Liver (tissue), 8 donors: ENCODE measurements at regions not wholly inside any gene's neighbourhood (a gene's known extent, or its start where the extent isn't known, plus 50 kb on each side); places are given as distances from the start of the nearest gene placed in this dataset.

Source experiments
- DNase-seq: peaks from one replicate; pipeline ENCODE4 v3.0.0-alpha.2; 2017; ENCODE audit warnings: low spot score
- H3K27ac ChIP-seq, 2 donors: one replicate each; pipeline ENCODE4 v1.7.0; 2013; ENCODE audit warnings: inconsistent platforms in 2 of 2, low read length in 2 of 2, control low read depth in 1 of 2, low read depth in 1 of 2, mild to moderate bottlenecking in 1 of 2
- H3K27me3 ChIP-seq, 4 donors: one replicate each; pipeline versions ENCODE4 v1.6.1 to v1.7.0; 2013; ENCODE audit warnings: low read length in 3 of 4, inconsistent platforms in 1 of 4, mild to moderate bottlenecking in 1 of 4, moderate library complexity in 1 of 4; ENCODE audit not compliant: control insufficient read depth in 4 of 4, insufficient read depth in 4 of 4
- H3K36me3 ChIP-seq, 4 donors: one replicate each; pipeline versions ENCODE4 v1.6.1 to v1.7.0; 2013; ENCODE audit warnings: low read length in 3 of 4, mild to moderate bottlenecking in 3 of 4, low read depth in 1 of 4, moderate library complexity in 1 of 4; ENCODE audit not compliant: control insufficient read depth in 4 of 4, insufficient read depth in 3 of 4
- H3K4me1 ChIP-seq, 4 donors: one replicate each; pipeline versions ENCODE4 v1.6.1 to v1.7.0; 2013; ENCODE audit warnings: low read length in 3 of 4, mild to moderate bottlenecking in 3 of 4, moderate library complexity in 1 of 4; ENCODE audit not compliant: control insufficient read depth in 4 of 4, insufficient read depth in 4 of 4
- H3K4me3 ChIP-seq, 3 donors: one replicate each; pipeline versions ENCODE4 v1.6.1 to v1.7.0; 2013; ENCODE audit warnings: low read length in 3 of 3, control low read depth in 1 of 3, low read depth in 1 of 3, mild to moderate bottlenecking in 1 of 3
- H3K9ac ChIP-seq, 2 donors: one replicate each; pipeline ENCODE4 v1.7.0; 2013; ENCODE audit warnings: low read length in 2 of 2, mild to moderate bottlenecking in 2 of 2, moderate library complexity in 2 of 2, control low read depth in 1 of 2, low read depth in 1 of 2
- H3K9me3 ChIP-seq, 4 donors: one replicate each; pipeline versions ENCODE4 v1.6.1 to v1.7.0; 2013; ENCODE audit warnings: low read length in 3 of 4; ENCODE audit not compliant: control insufficient read depth in 4 of 4
- ATF3 ChIP-seq: IDR thresholded peaks from 2 replicates; pipeline ENCODE4 v1.6.1; 2016; ENCODE audit warnings: antibody characterized with exemption
- CTCF ChIP-seq: fragments of 150-350 bp; IDR thresholded peaks from 2 replicates; pipeline ENCODE4 v1.5.1; 2017; ENCODE audit warnings: improper control_type of control experiment, low read depth, low read length; ENCODE audit not compliant: missing input control
- EGR1 ChIP-seq, 2 donors: IDR thresholded peaks; 2 replicates each; pipeline ENCODE4 v1.6.1; 2016 to 2018; ENCODE audit warnings: antibody characterized with exemption in 2 of 2, low read depth in 2 of 2
- FOXA1 ChIP-seq: IDR thresholded peaks from 2 replicates; pipeline ENCODE4 v1.6.1; 2016; ENCODE audit warnings: antibody characterized with exemption
- FOXA2 ChIP-seq: IDR thresholded peaks from 2 replicates; pipeline ENCODE4 v1.6.1; 2016; ENCODE audit warnings: antibody characterized with exemption
- HNF4G ChIP-seq: IDR thresholded peaks from 2 replicates; pipeline ENCODE4 v1.6.1; 2016; ENCODE audit warnings: antibody characterized with exemption
- JUND ChIP-seq, 2 donors: IDR thresholded peaks; 2 replicates each; pipeline ENCODE4 v1.6.1; 2016; ENCODE audit warnings: antibody characterized with exemption in 2 of 2
- MAX ChIP-seq: IDR thresholded peaks from 2 replicates; pipeline ENCODE4 v1.6.1; 2016; ENCODE audit warnings: antibody characterized with exemption
- NR2F2 ChIP-seq: IDR thresholded peaks from 2 replicates; pipeline ENCODE4 v1.6.1; 2016; ENCODE audit warnings: antibody characterized with exemption
- REST ChIP-seq: IDR thresholded peaks from 2 replicates; pipeline ENCODE4 v1.6.1; 2016; ENCODE audit warnings: antibody characterized with exemption, mild to moderate bottlenecking
- RXRA ChIP-seq, 2 donors: IDR thresholded peaks; 2 replicates each; pipeline ENCODE4 v1.6.1; 2017 to 2018; ENCODE audit warnings: antibody characterized with exemption in 2 of 2, mild to moderate bottlenecking in 1 of 2
- SP1 ChIP-seq: IDR thresholded peaks from 2 replicates; pipeline ENCODE4 v1.6.1; 2018; ENCODE audit warnings: antibody characterized with exemption, mild to moderate bottlenecking
- TAF1 ChIP-seq: conservative IDR thresholded peaks from 2 replicates; pipeline ENCODE4 v1.6.1; 2016; ENCODE audit warnings: antibody characterized with exemption, mild to moderate bottlenecking
- YY1 ChIP-seq: IDR thresholded peaks from 2 replicates; pipeline ENCODE4 v1.6.1; 2016; ENCODE audit warnings: antibody characterized with exemption, mild to moderate bottlenecking
- ZBTB33 ChIP-seq: IDR thresholded peaks from 2 replicates; pipeline ENCODE4 v1.6.1; 2016; ENCODE audit warnings: antibody characterized with exemption
- WGBS: extraction: QIAGEN DNeasy Blood & Tissue Kit; methylation state at CpG from one replicate; pipeline ENCODE4 v1.1.7; 2013; 5-methylcytosine and 5-hydroxymethylcytosine counted together
- donor health status: healthy.
- donor health status: healthy.
- donor health status: healthy.
- donor health status: healthy.
- donor health status: healthy.

GRCh38 chr7:42395607-42396006 is 158.6 kb upstream of the GLI3 start (continued):
- no peak for TF ChIP-seq TAF1
- TF ChIP-seq NR2F2: no peak
- TF ChIP-seq EGR1 (IDR thresholded peaks at IDR 0.05; ENCODE audit: low read depth in 2 of 2): no peak
- TF ChIP-seq FOXA2: no peak

- 90% methylated on average over 3 of the region's 3 CpGs for WGBS
- Histone ChIP-seq H3K36me3 (no peaks in the 10 kb centered on the region), H3K27me3 (peaks cover 0 to 2% (median 0%) of the 10 kb centered on the region in 4 donors), H3K9me3 (no peaks in the 10 kb centered on the region), H3K27ac (no peak overlapping the region), H3K4me3 (no peak overlapping the region), H3K4me1 (no peaks in the 10 kb centered on the region), H3K9ac (no peak overlapping the region)
- no peak for TF ChIP-seq RXRA (IDR thresholded peaks at IDR 0.05)
- no peak for TF ChIP-seq JUND (IDR thresholded peaks at IDR 0.05)
- TF ChIP-seq SP1: no peak
- DNase-seq: no peak
Observed at GRCh38 chr7:42392826-42393225, 155.8 kb upstream of the GLI3 start.

- H3K27ac ChIP-seq: no peak overlapping the region
- 92% methylated on average over 1 of the region's 1 CpG for WGBS
Observed at GRCh38 chr7:42389697-42390096, 152.7 kb upstream of the GLI3 start.

More at GRCh38 chr7:42389697-42390096, 152.7 kb upstream of the GLI3 start:
- Histone ChIP-seq H3K9me3 (no peaks in the 10 kb centered on the region), H3K4me1 (no peaks in the 10 kb centered on the region), H3K9ac (no peak overlapping the region), H3K36me3 (no peaks in the 10 kb centered on the region), H3K4me3 (no peak overlapping the region), H3K27me3 (no peaks in the 10 kb centered on the region)
- TF ChIP-seq FOXA2 (no peak), MAX (no peak), RXRA (IDR thresholded peaks at IDR 0.05) (no peak), TAF1 (no peak), FOXA1 (no peak), JUND (IDR thresholded peaks at IDR 0.05) (no peak), EGR1 (IDR thresholded peaks at IDR 0.05; ENCODE audit: low read depth in 2 of 2) (no peak), CTCF (no peak), NR2F2 (no peak), ZBTB33 (no peak), SP1 (no peak), YY1 (no peak), HNF4G (no peak), REST (no peak), ATF3 (no peak)
- no peak for DNase-seq
